OCI-LY1 (cell line): ENCODE measurements at regions not wholly inside any gene's neighbourhood (a gene's known extent, or its start where the extent isn't known, plus 50 kb on each side); places are given as distances from the start of the nearest gene placed in this dataset.

Experiments
- H2AFZ ChIP-seq: fragments of 200-600 bp; sonication (generic), shearing (Covaris generic); 2 replicates; pipeline ENCODE4 v1.6.0; 2014; ENCODE audit warnings: antibody characterized with exemption, mild to moderate bottlenecking, low read length
- H3F3A ChIP-seq: fragments of 200-600 bp; sonication (generic), shearing (Covaris generic); 2 replicates; pipeline ENCODE4 v1.6.0; 2014; ENCODE audit warnings: mild to moderate bottlenecking, antibody characterized with exemption, low read length, moderate library complexity; ENCODE audit not compliant: insufficient read depth
- H3K27ac ChIP-seq: fragments of 200-600 bp; sonication (generic); 2 replicates; pipeline ENCODE4 v1.5.1; 2014; ENCODE audit warnings: low read length, mixed run types, mild to moderate bottlenecking, low read depth; ENCODE audit not compliant: poor library complexity, severe bottlenecking
- H3K27me3 ChIP-seq: fragments of 200-600 bp; sonication (generic); 2 replicates; pipeline ENCODE4 v1.6.0; 2014; ENCODE audit warnings: antibody characterized with exemption, mild to moderate bottlenecking, low read length, moderate library complexity; ENCODE audit not compliant: insufficient read depth
- H3K36me3 ChIP-seq: fragments of 200-600 bp; sonication (generic); 2 replicates; pipeline ENCODE4 v1.6.1; 2014; ENCODE audit warnings: mild to moderate bottlenecking, antibody characterized with exemption, low read length, moderate library complexity, mixed read lengths; ENCODE audit not compliant: insufficient read depth
- H3K4me1 ChIP-seq: fragments of 200-600 bp; sonication (generic); 2 replicates; pipeline ENCODE4 v1.5.1; 2014; ENCODE audit warnings: mild to moderate bottlenecking, low read length, moderate library complexity; ENCODE audit not compliant: insufficient read depth, severe bottlenecking
- H3K4me2 ChIP-seq: fragments of 200-600 bp; sonication (generic), shearing (Covaris generic); 2 replicates; pipeline ENCODE4 v1.6.1; 2014; ENCODE audit warnings: low read length
- H3K4me3 ChIP-seq: fragments of 200-600 bp; sonication (generic); 2 replicates; pipeline ENCODE4 v1.5.1; 2014; ENCODE audit warnings: low read length, low read depth, mild to moderate bottlenecking, mixed read lengths; ENCODE audit not compliant: poor library complexity, severe bottlenecking
- H3K79me2 ChIP-seq: fragments of 200-600 bp; shearing (Covaris generic); 2 replicates; pipeline ENCODE4 v1.6.1; 2016; ENCODE audit warnings: mixed run types, low read length, mixed read lengths; ENCODE audit not compliant: insufficient read depth
- H3K9ac ChIP-seq: fragments of 200-600 bp; sonication (generic), shearing (Covaris generic); 2 replicates; pipeline ENCODE4 v1.6.1; 2014; ENCODE audit warnings: mild to moderate bottlenecking, low read length, mixed read lengths
- H3K9me2 ChIP-seq: fragments of 200-600 bp; sonication (generic), shearing (Covaris generic); 2 replicates; pipeline ENCODE4 v1.6.1; 2014; ENCODE audit warnings: low read depth, mild to moderate bottlenecking, low read length, mixed read lengths
- H3K9me3 ChIP-seq: fragments of 200-600 bp; shearing (Covaris generic); 2 replicates; pipeline ENCODE4 v1.6.1; 2014; ENCODE audit warnings: low read length, mixed read lengths
- H4K20me1 ChIP-seq: fragments of 200-600 bp; sonication (generic), shearing (Covaris generic); 2 replicates; pipeline ENCODE4 v1.6.0; 2016; ENCODE audit warnings: mild to moderate bottlenecking, low read length; ENCODE audit not compliant: insufficient read depth
- CTCF ChIP-seq: fragments of 200-600 bp; sonication (generic), shearing (Covaris generic); IDR thresholded peaks from 2 replicates; pipeline ENCODE4 v1.5.1; 2017; ENCODE audit warnings: mild to moderate bottlenecking, antibody characterized with exemption, low read length, moderate library complexity, mixed read lengths
- EZH2 ChIP-seq: fragments of 200-600 bp; sonication (generic), shearing (Covaris generic); IDR thresholded peaks from 2 replicates; pipeline ENCODE4 v1.8.0; 2017; ENCODE audit warnings: borderline replicate concordance, mixed run types, mild to moderate bottlenecking, antibody characterized with exemption, low read length, moderate library complexity, mixed read lengths

GRCh38 chrX:15059474-15059873 is 186.3 kb downstream of the MOSPD2 start:
- Histone ChIP-seq H3K4me3 (no peak overlapping the region), H3K9me3 (no peaks in the 10 kb centered on the region), H3K9me2 (no peaks in the 10 kb centered on the region), H3K4me2 (no peak overlapping the region), H3K79me2 (no peaks in the 10 kb centered on the region), H3K36me3 (no peaks in the 10 kb centered on the region), H3K27ac (no peak overlapping the region), H4K20me1 (no peaks in the 10 kb centered on the region), H3F3A (no peaks in the 10 kb centered on the region), H3K4me1 (no peaks in the 10 kb centered on the region), H3K27me3 (no peaks in the 10 kb centered on the region), H2AFZ (no peak overlapping the region), H3K9ac (no peak overlapping the region)
- TF ChIP-seq EZH2 (no peak), CTCF (no peak)

- no peaks in the 10 kb centered on the region for H3K9me3 ChIP-seq
- H4K20me1 ChIP-seq: no peaks in the 10 kb centered on the region
- no peaks in the 10 kb centered on the region for H3K4me1 ChIP-seq
- no peaks in the 10 kb centered on the region for H3K27me3 ChIP-seq
- H3K27ac ChIP-seq: no peak overlapping the region
- H3K36me3 ChIP-seq: no peaks in the 10 kb centered on the region
- no peaks in the 10 kb centered on the region for H3F3A ChIP-seq
- H3K4me3 ChIP-seq: no peak overlapping the region
- no peak overlapping the region for H3K4me2 ChIP-seq
- H2AFZ ChIP-seq: no peak overlapping the region
- TF ChIP-seq CTCF: no peak
- TF ChIP-seq EZH2: no peak
- H3K79me2 ChIP-seq: no peaks in the 10 kb centered on the region
- H3K9ac ChIP-seq: no peak overlapping the region
- no peaks in the 10 kb centered on the region for H3K9me2 ChIP-seq
Measured at GRCh38 chrX:15056044-15056443, 182.8 kb downstream of the MOSPD2 start.

GRCh38 chrX:15055146-15055930 is 182.1 kb downstream of the MOSPD2 start:
- Histone ChIP-seq H3F3A (no peaks in the 10 kb centered on the region), H3K4me1 (no peaks in the 10 kb centered on the region), H3K9ac (no peak overlapping the region), H3K9me2 (no peaks in the 10 kb centered on the region), H3K79me2 (no peaks in the 10 kb centered on the region), H3K4me3 (no peak overlapping the region), H3K4me2 (no peak overlapping the region), H3K9me3 (no peaks in the 10 kb centered on the region), H3K27ac (no peak overlapping the region), H4K20me1 (no peaks in the 10 kb centered on the region), H2AFZ (no peak overlapping the region), H3K36me3 (no peaks in the 10 kb centered on the region), H3K27me3 (no peaks in the 10 kb centered on the region)
- TF ChIP-seq EZH2 (no peak), CTCF (no peak)
